Upper lobe of left lung (tissue), 6 donors: ENCODE measurements at regions not wholly inside any gene's neighbourhood (a gene's known extent, or its start where the extent isn't known, plus 50 kb on each side); places are given as distances from the start of the nearest gene placed in this dataset.

Experiments
- ATAC-seq, 2 donors: fragments of 200-7000 bp; cut with Tn5 transposase; one replicate each; pipeline ENCODE4 v1.9.1; 2022; ENCODE audit warnings: mild to moderate bottlenecking in 2 of 2, moderate library complexity in 2 of 2; ENCODE audit not compliant: low FRiP score in 2 of 2
- DNase-seq, 2 donors: peaks; one replicate each; pipeline ENCODE4 v3.0.0-alpha.2; 2019 to 2020
- H3K27ac ChIP-seq, 4 donors: fragments of 200-600 bp; sonication (generic); one replicate each; pipeline ENCODE4 v1.5.1; 2016 to 2019
- H3K27me3 ChIP-seq, 4 donors: fragments of 200-600 bp; sonication (generic); one replicate each; pipeline ENCODE4 v1.5.1; 2017 to 2019
- H3K36me3 ChIP-seq, 4 donors: fragments of 200-600 bp; sonication (generic); one replicate each; pipeline ENCODE4 v1.5.1; 2016 to 2019
- H3K4me1 ChIP-seq, 4 donors: fragments of 200-600 bp; sonication (generic); one replicate each; pipeline ENCODE4 v1.5.1; 2018 to 2019
- H3K4me3 ChIP-seq, 4 donors: fragments of 200-600 bp; sonication (generic); one replicate each; pipeline ENCODE4 v1.5.1; 2017 to 2019; ENCODE audit warnings: mild to moderate bottlenecking in 2 of 4, moderate library complexity in 1 of 4
- H3K9me3 ChIP-seq, 4 donors: fragments of 200-600 bp; sonication (generic); one replicate each; pipeline ENCODE4 v1.5.1; 2018 to 2019
- EP300 ChIP-seq, 4 donors: sonication (generic); formaldehyde crosslinking; IDR thresholded peaks; one replicate each; pipeline ENCODE4 v1.5.1; 2017; ENCODE audit warnings: antibody characterized with exemption in 4 of 4, control low read depth in 2 of 4
- POLR2A ChIP-seq, 4 donors: fragments of 450-650 bp; IDR thresholded peaks; one replicate each; pipeline ENCODE4 v1.5.1; 2016 to 2017; ENCODE audit warnings: antibody characterized with exemption in 4 of 4, mild to moderate bottlenecking in 2 of 4
- POLR2AphosphoS5 ChIP-seq, 2 donors: sonication (generic); formaldehyde crosslinking; IDR thresholded peaks; one replicate each; pipeline ENCODE4 v1.5.1; 2017; ENCODE audit warnings: antibody characterized with exemption in 2 of 2
- WGBS, 2 donors: methylation state at CpG; one replicate each; pipeline ENCODE4 v1.1.5; 2017 to 2018; 5-methylcytosine and 5-hydroxymethylcytosine counted together
- TF ChIP-seq, protein P1 (sequence below), 6 experiments: fragments of 450-650 bp in 4 of 6; fragments of 200-600 bp in 2 of 6; sonication (generic) in 2 of 6; IDR thresholded peaks; one replicate each; pipeline ENCODE4 v1.5.1; 2016 to 2019; ENCODE audit warnings: antibody characterized with exemption in 6 of 6
- donor health status: DM: no; HTN: no; CAD: no; lungs with moderate emphysema.
- donor health status: DM: no; HTN: yes; CAD: no; lungs with severe emphysema.

DNA sequence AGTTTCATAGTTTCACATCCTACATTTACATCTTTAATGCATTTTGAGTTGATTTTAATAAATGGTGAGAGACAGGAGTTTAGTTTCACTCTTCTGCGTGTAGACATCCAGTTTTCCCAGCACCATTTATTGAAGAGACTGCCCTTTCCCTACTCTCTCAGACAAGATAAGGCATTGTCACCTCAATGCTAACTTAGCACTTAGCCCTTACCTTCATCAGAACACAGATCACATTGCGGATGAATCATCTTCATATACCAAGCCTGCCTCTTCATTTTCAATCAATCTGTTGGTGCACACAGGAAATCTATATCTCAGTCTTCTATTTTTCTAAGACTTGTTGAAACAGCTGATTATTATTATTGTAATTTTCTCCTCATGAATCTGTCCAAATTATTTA, 396.6 kb upstream of the NBEA start:
- ATAC-seq: no peak
- Histone ChIP-seq H3K9me3 (no peaks in the 10 kb centered on the region), H3K36me3 (no peaks in the 10 kb centered on the region), H3K27ac (no peak overlapping the region), H3K27me3 (no peaks in the 10 kb centered on the region), H3K4me3 (no peak overlapping the region), H3K4me1 (no peaks in the 10 kb centered on the region)
- 89 to 90% methylated on average over 2 of the region's 2 CpGs for WGBS, 2 donors
- TF ChIP-seq POLR2A (IDR thresholded peaks at IDR 0.05) (no peak), EP300 (IDR thresholded peaks at IDR 0.05) (no peak), POLR2AphosphoS5 (IDR thresholded peaks at IDR 0.05) (no peak)
- TF ChIP-seq, protein P1, sequence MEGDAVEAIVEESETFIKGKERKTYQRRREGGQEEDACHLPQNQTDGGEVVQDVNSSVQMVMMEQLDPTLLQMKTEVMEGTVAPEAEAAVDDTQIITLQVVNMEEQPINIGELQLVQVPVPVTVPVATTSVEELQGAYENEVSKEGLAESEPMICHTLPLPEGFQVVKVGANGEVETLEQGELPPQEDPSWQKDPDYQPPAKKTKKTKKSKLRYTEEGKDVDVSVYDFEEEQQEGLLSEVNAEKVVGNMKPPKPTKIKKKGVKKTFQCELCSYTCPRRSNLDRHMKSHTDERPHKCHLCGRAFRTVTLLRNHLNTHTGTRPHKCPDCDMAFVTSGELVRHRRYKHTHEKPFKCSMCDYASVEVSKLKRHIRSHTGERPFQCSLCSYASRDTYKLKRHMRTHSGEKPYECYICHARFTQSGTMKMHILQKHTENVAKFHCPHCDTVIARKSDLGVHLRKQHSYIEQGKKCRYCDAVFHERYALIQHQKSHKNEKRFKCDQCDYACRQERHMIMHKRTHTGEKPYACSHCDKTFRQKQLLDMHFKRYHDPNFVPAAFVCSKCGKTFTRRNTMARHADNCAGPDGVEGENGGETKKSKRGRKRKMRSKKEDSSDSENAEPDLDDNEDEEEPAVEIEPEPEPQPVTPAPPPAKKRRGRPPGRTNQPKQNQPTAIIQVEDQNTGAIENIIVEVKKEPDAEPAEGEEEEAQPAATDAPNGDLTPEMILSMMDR (IDR thresholded peaks at IDR 0.05): no peak
- DNase-seq: no peak

DNA sequence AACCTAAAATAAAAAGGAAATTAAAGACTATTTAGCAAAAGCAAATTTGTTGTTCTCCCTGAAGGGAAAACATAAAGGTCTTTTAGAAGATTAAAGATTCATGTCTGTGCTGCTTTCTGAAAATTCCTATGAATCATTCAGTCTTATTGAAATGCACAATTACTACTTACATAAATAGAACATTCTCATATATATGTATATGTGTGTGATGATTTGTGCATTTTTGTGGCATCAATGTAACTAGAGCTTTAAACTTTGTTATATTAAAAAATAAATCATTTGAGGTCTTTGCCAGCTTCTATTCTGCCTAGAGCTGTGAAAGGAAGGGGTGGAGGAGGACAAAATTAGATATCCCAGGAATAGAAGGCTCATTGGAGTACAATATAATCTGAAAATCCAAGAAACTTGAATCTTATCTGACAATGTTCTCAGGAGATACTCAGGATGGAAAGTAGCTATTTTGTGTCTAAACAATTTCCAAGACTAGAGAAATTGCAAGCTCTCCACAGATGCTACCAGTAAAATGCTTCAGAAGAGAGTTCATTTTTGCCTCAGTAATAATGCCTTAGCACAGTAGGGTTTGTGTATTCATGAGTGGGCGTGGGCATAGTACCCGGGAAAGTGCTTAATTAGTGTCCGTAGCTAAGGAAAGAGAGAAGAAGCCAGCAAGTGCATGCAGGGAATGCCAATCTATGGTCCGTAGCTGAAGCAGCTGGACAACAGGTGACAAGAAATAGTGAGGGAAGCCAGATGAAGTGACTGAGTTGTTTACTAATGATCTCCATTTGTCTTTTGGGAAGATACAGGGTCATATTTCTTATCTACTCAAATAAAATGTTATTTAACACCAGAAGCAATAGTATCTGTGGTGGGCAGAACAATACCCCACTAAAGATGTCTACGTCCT, 395.5 kb upstream of the NBEA start:
- no peak overlapping the region for H3K27ac ChIP-seq
- TF ChIP-seq POLR2AphosphoS5 (IDR thresholded peaks at IDR 0.05) (no peak), POLR2A (IDR thresholded peaks at IDR 0.05) (no peak), EP300 (IDR thresholded peaks at IDR 0.05) (no peak)
- TF ChIP-seq, protein P1 (IDR thresholded peaks at IDR 0.05): no peak
- no peak overlapping the region for H3K4me3 ChIP-seq
- no peaks in the 10 kb centered on the region for H3K4me1 ChIP-seq
- no peaks in the 10 kb centered on the region for H3K9me3 ChIP-seq
- 70 to 84% methylated on average over 5 of the region's 5 CpGs for WGBS, 2 donors
- H3K27me3 ChIP-seq: no peaks in the 10 kb centered on the region
- no peaks in the 10 kb centered on the region for H3K36me3 ChIP-seq
- DNase-seq (no peak), ATAC-seq (no peak)

DNA sequence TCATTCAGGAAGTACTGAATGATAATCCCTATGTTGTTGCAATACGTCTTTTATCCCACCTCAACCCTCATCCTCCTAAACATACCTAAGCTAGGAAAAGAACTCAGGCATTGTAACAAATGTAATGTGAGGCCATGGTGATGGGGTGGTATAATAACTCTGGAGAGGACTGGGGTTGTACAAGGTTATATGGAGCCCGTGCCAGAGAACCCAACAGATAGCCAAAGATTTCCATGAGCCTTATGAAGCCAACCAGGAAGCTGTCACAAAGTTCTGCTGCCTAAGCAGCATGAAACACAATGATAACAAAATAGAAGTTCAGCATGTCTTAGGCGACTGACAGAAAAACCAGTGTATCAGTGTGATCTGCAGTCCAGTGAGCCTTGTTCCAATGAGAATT, 394.1 kb upstream of the NBEA start:
- H3K9me3 ChIP-seq: no peaks in the 10 kb centered on the region
- H3K4me1 ChIP-seq: no peaks in the 10 kb centered on the region
- TF ChIP-seq EP300 (IDR thresholded peaks at IDR 0.05): no peak
- no peak for TF ChIP-seq POLR2A (IDR thresholded peaks at IDR 0.05)
- TF ChIP-seq, protein P1 (IDR thresholded peaks at IDR 0.05): no peak
- TF ChIP-seq POLR2AphosphoS5 (IDR thresholded peaks at IDR 0.05): no peak
- H3K27ac ChIP-seq: no peak overlapping the region
- WGBS, 2 donors: 83 to 87% methylated on average over 3 of the region's 3 CpGs
- ATAC-seq (no peak), DNase-seq (no peak)
- no peaks in the 10 kb centered on the region for H3K27me3 ChIP-seq
- no peaks in the 10 kb centered on the region for H3K36me3 ChIP-seq
- H3K4me3 ChIP-seq: no peak overlapping the region

DNA sequence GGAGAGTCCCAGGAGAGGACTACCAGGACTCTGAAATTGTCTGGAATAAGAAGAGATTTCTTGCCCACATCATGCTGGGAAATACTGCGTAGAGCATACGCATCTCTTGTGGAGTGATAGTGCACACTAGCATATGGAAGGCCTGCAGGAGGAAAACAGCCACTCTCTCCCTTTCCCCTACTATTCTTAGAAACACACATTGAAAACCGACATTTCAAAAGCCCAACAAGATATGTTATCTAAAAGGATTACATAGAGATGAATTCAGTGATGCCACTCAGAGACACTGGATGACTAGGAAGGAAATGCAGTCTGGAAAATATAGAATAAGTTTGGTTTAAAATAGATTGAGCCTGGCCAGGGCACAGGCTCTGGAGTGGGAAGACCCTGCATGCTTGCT, 388.7 kb upstream of the NBEA start:
- Histone ChIP-seq H3K27ac (no peak overlapping the region), H3K27me3 (no peaks in the 10 kb centered on the region), H3K4me3 (no peak overlapping the region), H3K4me1 (no peaks in the 10 kb centered on the region), H3K36me3 (no peaks in the 10 kb centered on the region), H3K9me3 (no peaks in the 10 kb centered on the region)
- 81 to 85% methylated on average over 3 of the region's 3 CpGs for WGBS, 2 donors
- DNase-seq (no peak), ATAC-seq (no peak)
- TF ChIP-seq, protein P1 (IDR thresholded peaks at IDR 0.05): no peak
- TF ChIP-seq POLR2AphosphoS5 (IDR thresholded peaks at IDR 0.05) (no peak), EP300 (IDR thresholded peaks at IDR 0.05) (no peak), POLR2A (IDR thresholded peaks at IDR 0.05) (no peak)

DNA sequence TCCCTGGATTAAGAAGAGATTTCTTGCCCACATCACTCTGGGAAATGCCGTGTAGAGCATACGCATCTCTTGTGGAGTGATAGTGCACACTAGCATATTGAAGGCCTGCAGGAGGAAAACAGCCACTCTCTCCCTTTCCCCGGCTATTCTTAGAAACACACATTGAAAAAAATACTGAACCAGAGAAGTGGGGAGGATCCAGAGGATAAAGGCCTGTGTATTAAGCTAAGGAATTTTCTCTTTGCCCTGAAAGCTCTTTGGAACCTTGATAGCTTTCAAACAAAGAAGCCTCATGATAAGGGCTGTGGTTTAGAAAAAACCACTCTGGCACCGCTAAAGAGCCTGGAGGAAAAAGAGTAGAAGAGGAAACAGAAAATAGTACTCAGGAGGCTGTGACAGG, 386.1 kb upstream of the NBEA start:
- Histone ChIP-seq H3K27ac (no peak overlapping the region), H3K4me1 (no peaks in the 10 kb centered on the region), H3K36me3 (no peaks in the 10 kb centered on the region), H3K4me3 (no peak overlapping the region), H3K9me3 (no peaks in the 10 kb centered on the region), H3K27me3 (no peaks in the 10 kb centered on the region)
- DNase-seq (no peak), ATAC-seq (no peak)
- WGBS, 2 donors: 67% methylated on average over 4 of the region's 4 CpGs
- TF ChIP-seq EP300 (IDR thresholded peaks at IDR 0.05): no peak
- TF ChIP-seq POLR2AphosphoS5 (IDR thresholded peaks at IDR 0.05): no peak
- TF ChIP-seq POLR2A (IDR thresholded peaks at IDR 0.05): no peak
- TF ChIP-seq, protein P1 (IDR thresholded peaks at IDR 0.05): no peak
